ENCODE measurements at regions not wholly inside any gene's neighbourhood (a gene's known extent, or its start where the extent isn't known, plus 50 kb on each side); places are given as distances from the start of the nearest gene placed in this dataset.

DNA sequence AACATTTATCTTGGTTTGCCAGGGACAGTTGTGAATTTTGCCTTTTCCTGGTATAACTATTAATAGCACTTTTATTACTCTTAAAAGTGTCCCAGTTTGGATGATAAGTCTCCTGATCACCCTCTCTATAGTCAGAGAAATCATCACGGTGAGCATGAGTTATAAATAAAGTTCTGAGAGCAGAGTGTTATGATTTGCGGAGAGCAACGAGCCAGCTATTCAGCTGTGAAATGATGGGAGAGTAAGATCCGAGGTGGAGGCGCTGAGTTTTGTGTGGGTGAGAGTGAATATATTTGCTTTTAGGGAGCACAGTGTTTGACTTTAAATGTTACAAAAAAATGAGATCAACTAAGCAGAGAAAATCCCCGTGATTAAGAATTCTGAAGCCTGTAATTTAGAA is 179.6 kb downstream of the DSC3 start:
- TF ChIP-seq, protein P1, sequence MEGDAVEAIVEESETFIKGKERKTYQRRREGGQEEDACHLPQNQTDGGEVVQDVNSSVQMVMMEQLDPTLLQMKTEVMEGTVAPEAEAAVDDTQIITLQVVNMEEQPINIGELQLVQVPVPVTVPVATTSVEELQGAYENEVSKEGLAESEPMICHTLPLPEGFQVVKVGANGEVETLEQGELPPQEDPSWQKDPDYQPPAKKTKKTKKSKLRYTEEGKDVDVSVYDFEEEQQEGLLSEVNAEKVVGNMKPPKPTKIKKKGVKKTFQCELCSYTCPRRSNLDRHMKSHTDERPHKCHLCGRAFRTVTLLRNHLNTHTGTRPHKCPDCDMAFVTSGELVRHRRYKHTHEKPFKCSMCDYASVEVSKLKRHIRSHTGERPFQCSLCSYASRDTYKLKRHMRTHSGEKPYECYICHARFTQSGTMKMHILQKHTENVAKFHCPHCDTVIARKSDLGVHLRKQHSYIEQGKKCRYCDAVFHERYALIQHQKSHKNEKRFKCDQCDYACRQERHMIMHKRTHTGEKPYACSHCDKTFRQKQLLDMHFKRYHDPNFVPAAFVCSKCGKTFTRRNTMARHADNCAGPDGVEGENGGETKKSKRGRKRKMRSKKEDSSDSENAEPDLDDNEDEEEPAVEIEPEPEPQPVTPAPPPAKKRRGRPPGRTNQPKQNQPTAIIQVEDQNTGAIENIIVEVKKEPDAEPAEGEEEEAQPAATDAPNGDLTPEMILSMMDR (IDR thresholded peaks at IDR 0.05): no peak
- TF ChIP-seq POLR2AphosphoS5 (IDR thresholded peaks at IDR 0.05; ENCODE audit: low read depth, low read length): no peak
- TF ChIP-seq, protein P2, sequence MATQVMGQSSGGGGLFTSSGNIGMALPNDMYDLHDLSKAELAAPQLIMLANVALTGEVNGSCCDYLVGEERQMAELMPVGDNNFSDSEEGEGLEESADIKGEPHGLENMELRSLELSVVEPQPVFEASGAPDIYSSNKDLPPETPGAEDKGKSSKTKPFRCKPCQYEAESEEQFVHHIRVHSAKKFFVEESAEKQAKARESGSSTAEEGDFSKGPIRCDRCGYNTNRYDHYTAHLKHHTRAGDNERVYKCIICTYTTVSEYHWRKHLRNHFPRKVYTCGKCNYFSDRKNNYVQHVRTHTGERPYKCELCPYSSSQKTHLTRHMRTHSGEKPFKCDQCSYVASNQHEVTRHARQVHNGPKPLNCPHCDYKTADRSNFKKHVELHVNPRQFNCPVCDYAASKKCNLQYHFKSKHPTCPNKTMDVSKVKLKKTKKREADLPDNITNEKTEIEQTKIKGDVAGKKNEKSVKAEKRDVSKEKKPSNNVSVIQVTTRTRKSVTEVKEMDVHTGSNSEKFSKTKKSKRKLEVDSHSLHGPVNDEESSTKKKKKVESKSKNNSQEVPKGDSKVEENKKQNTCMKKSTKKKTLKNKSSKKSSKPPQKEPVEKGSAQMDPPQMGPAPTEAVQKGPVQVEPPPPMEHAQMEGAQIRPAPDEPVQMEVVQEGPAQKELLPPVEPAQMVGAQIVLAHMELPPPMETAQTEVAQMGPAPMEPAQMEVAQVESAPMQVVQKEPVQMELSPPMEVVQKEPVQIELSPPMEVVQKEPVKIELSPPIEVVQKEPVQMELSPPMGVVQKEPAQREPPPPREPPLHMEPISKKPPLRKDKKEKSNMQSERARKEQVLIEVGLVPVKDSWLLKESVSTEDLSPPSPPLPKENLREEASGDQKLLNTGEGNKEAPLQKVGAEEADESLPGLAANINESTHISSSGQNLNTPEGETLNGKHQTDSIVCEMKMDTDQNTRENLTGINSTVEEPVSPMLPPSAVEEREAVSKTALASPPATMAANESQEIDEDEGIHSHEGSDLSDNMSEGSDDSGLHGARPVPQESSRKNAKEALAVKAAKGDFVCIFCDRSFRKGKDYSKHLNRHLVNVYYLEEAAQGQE (IDR thresholded peaks at IDR 0.05; ENCODE audit: insufficient read depth in 1 of 2, low read depth in 2 of 2, low read length in 1 of 2): no peak

Measured in Panc1 (cell line).